K562 (cell line): ENCODE measurements at regions not wholly inside any gene's neighbourhood (a gene's known extent, or its start where the extent isn't known, plus 50 kb on each side); places are given as distances from the start of the nearest gene placed in this dataset.

ENCODE experiments used
- ATAC-seq: fragments of 200-7000 bp; cut with Tn5 transposase; 3 replicates; pipeline ENCODE4 v1.9.1; 2020; ENCODE audit warnings: moderate library complexity
- BruUV-seq: library from RNA; stranded (reverse); fragments of 400-500 nt; replicated peaks from 2 replicates; lab custom pipeline; 2021; lab: Mats Ljungman, UMichigan
- CTCF ChIA-PET: fragments of 300-600 bp; formaldehyde crosslinking; extraction: SDS; loops from one replicate; lab custom pipeline; 2021; ENCODE audit warnings: low intra/inter-chr PET ratio; lab: Yijun Ruan, JAX
- POLR2A ChIA-PET: fragments of 300-600, 350-650 bp; sonication (Branson Sonifier 250); formaldehyde crosslinking; extraction: SDS; loops from one replicate; lab custom pipeline; 2021; ENCODE audit warnings: antibody characterized with exemption, inconsistent platforms; lab: Yijun Ruan, JAX
- DNase-seq, 4 experiments: peaks; one replicate each; pipeline versions ENCODE4 v3.0.0 to v3.0.0-alpha.2; 2011 to 2018; ENCODE audit warnings: low spot score in 3 of 4, mixed read lengths in 3 of 4; ENCODE audit errors: extremely low read depth in 1 of 4
- FAIRE-seq: peaks from 2 replicates; lab custom pipeline; 2011; peaks lifted over from hg19 to GRCh38; lab: Jason Lieb, UNC
- H2AFZ ChIP-seq: 2 replicates; pipeline ENCODE4 v1.6.0; 2011; ENCODE audit warnings: low read depth, low read length, control low read depth, inconsistent platforms
- H3K27ac ChIP-seq: fragments of 200-600 bp; 3 replicates; pipeline ENCODE4 v1.8.0; 2011; ENCODE audit warnings: low read depth, mild to moderate bottlenecking, control low read depth, inconsistent platforms, low read length, moderate library complexity, mixed read lengths; ENCODE audit errors: extremely low read depth
- H3K27me3 ChIP-seq, 2 experiments: fragments of 300-600 bp in 1 of 2; 2 replicates in 1 of 2; 3 replicates in 1 of 2; pipeline versions ENCODE4 v1.6.0 to v1.8.0; 2011; ENCODE audit warnings: inconsistent platforms in 2 of 2, low read length in 2 of 2, mild to moderate bottlenecking in 1 of 2, mixed read lengths in 1 of 2, moderate library complexity in 1 of 2; ENCODE audit not compliant: control insufficient read depth in 2 of 2, insufficient read depth in 2 of 2
- H3K36me3 ChIP-seq: fragments of 300-600 bp; 3 replicates; pipeline ENCODE4 v1.8.0; 2011; ENCODE audit warnings: mild to moderate bottlenecking, low read length, inconsistent platforms; ENCODE audit not compliant: control insufficient read depth, insufficient read depth
- H3K4me1 ChIP-seq, 2 experiments: fragments of 200-600 bp in 1 of 2; replicated peaks in 1 of 2; 2 replicates in 1 of 2; 3 replicates in 1 of 2; pipeline versions ENCODE4 v1.5.1 to v1.8.0; 2011; ENCODE audit warnings: inconsistent platforms in 2 of 2, low read length in 2 of 2, mild to moderate bottlenecking in 1 of 2, mixed read lengths in 1 of 2, moderate library complexity in 1 of 2; ENCODE audit not compliant: control insufficient read depth in 2 of 2, insufficient read depth in 2 of 2
- H3K4me2 ChIP-seq: 2 replicates; pipeline ENCODE4 v1.6.1; 2011; ENCODE audit warnings: low read length, control low read depth, inconsistent platforms, mixed read lengths; ENCODE audit not compliant: insufficient read depth
- H3K4me3 ChIP-seq: fragments of 200-600 bp; sonication (generic), shearing (Covaris generic); 2 replicates; pipeline ENCODE4 v1.5.1; 2016; ENCODE audit warnings: control low read depth, inconsistent platforms
- H3K79me2 ChIP-seq: fragments of 200-600 bp; 3 replicates; pipeline ENCODE4 v1.8.0; 2011; ENCODE audit warnings: low read length, inconsistent platforms; ENCODE audit not compliant: control insufficient read depth, insufficient read depth
- H3K9ac ChIP-seq, 2 experiments: 2 replicates each; pipeline versions ENCODE4 v1.6.0 to v1.6.1; 2011; ENCODE audit warnings: low read depth in 2 of 2, low read length in 2 of 2, control low read depth in 1 of 2, inconsistent platforms in 1 of 2, mild to moderate bottlenecking in 1 of 2, mixed read lengths in 1 of 2; ENCODE audit not compliant: insufficient read depth in 1 of 2
- H3K9me1 ChIP-seq: one replicate; pipeline ENCODE4 v1.6.0; 2011; ENCODE audit warnings: inconsistent platforms, mild to moderate bottlenecking, low read length, moderate library complexity; ENCODE audit not compliant: control insufficient read depth, insufficient read depth
- H3K9me3 ChIP-seq: replicated peaks from 2 replicates; pipeline ENCODE4 v1.5.1; 2011; ENCODE audit warnings: low read depth, low read length, inconsistent platforms; ENCODE audit not compliant: control insufficient read depth, insufficient read depth
- H4K20me1 ChIP-seq: replicated peaks from 2 replicates; pipeline ENCODE4 v1.6.1; 2011; ENCODE audit warnings: low read length, inconsistent platforms, mixed read lengths; ENCODE audit not compliant: control insufficient read depth, insufficient read depth
- BRD9 ChIP-seq: fragments of 450-650 bp; IDR thresholded peaks from 2 replicates; pipeline ENCODE4 v1.6.1; 2018; ENCODE audit warnings: low read depth; ENCODE audit not compliant: partially characterized antibody
- CBX3 ChIP-seq, 2 experiments: IDR thresholded peaks; 1 replicate in 1 of 2; 2 replicates in 1 of 2; pipeline ENCODE4 v1.6.1; 2012; ENCODE audit warnings: inconsistent platforms in 2 of 2, low read length in 2 of 2, borderline replicate concordance in 1 of 2, control low read depth in 1 of 2
- CCNT2 ChIP-seq: IDR thresholded peaks from 2 replicates; pipeline ENCODE4 v1.6.1; 2011; ENCODE audit warnings: borderline replicate concordance, low read depth, mild to moderate bottlenecking, moderate library complexity, mixed read lengths, low read length; ENCODE audit not compliant: insufficient read length; ENCODE audit errors: extremely low read depth
- MECOM ChIP-seq: fragments of 250-450 bp; sonication (Bioruptor Pico); IDR thresholded peaks from 2 replicates; pipeline ENCODE4 v1.8.0; 2022; ENCODE audit warnings: inconsistent platforms
- MYBL2 ChIP-seq, 2 experiments: fragments of 450-650 bp in 1 of 2; sonication (generic) in 1 of 2; formaldehyde crosslinking in 1 of 2; IDR thresholded peaks; 2 replicates each; pipeline versions ENCODE4 v1.6.1 to v1.8.1; 2017 to 2022; ENCODE audit warnings: borderline replicate concordance in 1 of 2, inconsistent platforms in 1 of 2, low read depth in 1 of 2, mild to moderate bottlenecking in 1 of 2, missing genetic modification reagents in 1 of 2, moderate library complexity in 1 of 2
- NBN ChIP-seq: fragments of 450-650 bp; IDR thresholded peaks from 2 replicates; pipeline ENCODE4 v1.6.1; 2016; ENCODE audit warnings: low read depth, mild to moderate bottlenecking
- NFE2 ChIP-seq: IDR thresholded peaks from 2 replicates; pipeline ENCODE4 v1.6.1; 2014; ENCODE audit warnings: antibody characterized with exemption, low read depth
- PHB ChIP-seq: fragments of 250-450 bp; sonication (Bioruptor Pico); IDR thresholded peaks from 2 replicates; pipeline ENCODE4 v1.5.0; 2021
- POLR2B ChIP-seq: fragments of 450-650 bp; IDR thresholded peaks from 2 replicates; pipeline ENCODE4 v1.6.1; 2018; ENCODE audit warnings: low read depth; ENCODE audit not compliant: partially characterized antibody
- SMC3 ChIP-seq: conservative IDR thresholded peaks from 2 replicates; pipeline ENCODE4 v1.6.1; 2011; ENCODE audit warnings: low read depth, low read length, improper control_type of control experiment; ENCODE audit not compliant: insufficient read depth
- U2AF1 ChIP-seq: fragments of 200-400 bp; formaldehyde crosslinking; optimal IDR thresholded peaks from 2 replicates; pipeline ENCODE3; 2017; ENCODE audit warnings: mild to moderate bottlenecking, low read depth, low read length, moderate library complexity
- ZNF830 ChIP-seq: fragments of 250-450 bp; sonication (Bioruptor Pico); IDR thresholded peaks from 2 replicates; pipeline ENCODE4 v1.5.0; 2021; ENCODE audit warnings: mild to moderate bottlenecking
- WGBS: fragments of 100-300 bp; shearing (Covaris generic); methylation state at CpG from one replicate; pipeline ENCODE4 v1.1.6; 2016; ENCODE audit warnings: low coverage, mixed read lengths; ENCODE audit not compliant: insufficient coverage; ENCODE audit errors: missing lambda C conversion rate; 5-methylcytosine and 5-hydroxymethylcytosine counted together
- in situ Hi-C: fragments of 300-500 bp; cut with MboI; formaldehyde crosslinking; loops from 4 replicates; pipeline ENCODE4 v1.15.0; 2018; ENCODE audit warnings: inconsistent platforms, mixed read lengths
- intact Hi-C: fragments of 100-400 bp; cut with micrococcal nuclease; formaldehyde crosslinking; loops from 2 replicates; pipeline ENCODE4 v1.14.2; 2022
- TF ChIP-seq, protein P1 (sequence below): fragments of 450-650 bp; IDR thresholded peaks from 2 replicates; pipeline ENCODE4 v1.6.1; 2016; ENCODE audit warnings: borderline replicate concordance

DNA sequence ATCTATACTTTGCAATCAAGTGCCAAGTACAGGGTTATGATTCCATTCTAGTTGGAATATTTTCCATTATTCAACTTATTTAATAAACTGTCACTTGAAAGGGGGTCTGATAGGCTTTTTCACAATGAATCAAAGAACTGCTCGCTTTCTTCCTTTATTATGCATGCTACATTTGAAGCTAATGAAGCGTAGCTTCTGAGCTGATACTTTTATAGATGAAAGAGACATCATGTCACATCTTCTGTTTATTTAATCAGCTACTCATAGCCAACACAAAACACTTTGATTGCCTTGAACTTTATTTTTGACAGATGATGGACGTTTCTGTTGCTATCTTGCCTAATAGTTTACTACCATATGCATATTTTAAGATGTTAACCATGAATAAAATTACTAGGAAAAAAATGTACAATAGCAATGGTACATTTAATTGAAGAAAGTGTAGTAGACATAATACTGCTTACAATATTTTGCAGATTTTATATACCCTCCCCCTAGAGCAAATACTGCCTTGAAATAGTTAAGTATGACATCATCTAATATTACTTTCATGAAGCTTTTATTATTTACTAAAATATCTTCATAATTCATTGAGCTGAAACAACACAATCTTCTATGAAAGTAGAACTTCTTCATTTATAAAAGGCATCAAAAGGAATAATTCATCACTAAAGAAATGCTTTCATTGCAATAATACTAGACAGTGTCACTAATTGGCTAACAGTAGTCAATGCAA lies 529.3 kb upstream of the TYRP1 start:
- H3K36me3 ChIP-seq = no peaks in the 10 kb centered on the region
- no peak overlapping the region for H3K4me3 ChIP-seq
- no peaks in the 10 kb centered on the region for H3K9me1 ChIP-seq
- DNase-seq = no peak
- 0% methylated on average over 3 of the region's 3 CpGs for WGBS
- no peak for TF ChIP-seq NFE2
- TF ChIP-seq ZNF830 = no peak
- TF ChIP-seq MYBL2 (IDR thresholded peaks at IDR 0.05; ENCODE audit: low read depth) = no peak
- TF ChIP-seq MYBL2 (CRISPR knock-in tag; IDR thresholded peaks at IDR 0.05; ENCODE audit: borderline replicate concordance) = no peak
- no peak for TF ChIP-seq SMC3
- no peak for TF ChIP-seq NBN
- no peak for TF ChIP-seq BRD9
- TF ChIP-seq PHB (CRISPR knock-in tag) = no peak
- no peak for TF ChIP-seq POLR2B
- TF ChIP-seq, protein P1, sequence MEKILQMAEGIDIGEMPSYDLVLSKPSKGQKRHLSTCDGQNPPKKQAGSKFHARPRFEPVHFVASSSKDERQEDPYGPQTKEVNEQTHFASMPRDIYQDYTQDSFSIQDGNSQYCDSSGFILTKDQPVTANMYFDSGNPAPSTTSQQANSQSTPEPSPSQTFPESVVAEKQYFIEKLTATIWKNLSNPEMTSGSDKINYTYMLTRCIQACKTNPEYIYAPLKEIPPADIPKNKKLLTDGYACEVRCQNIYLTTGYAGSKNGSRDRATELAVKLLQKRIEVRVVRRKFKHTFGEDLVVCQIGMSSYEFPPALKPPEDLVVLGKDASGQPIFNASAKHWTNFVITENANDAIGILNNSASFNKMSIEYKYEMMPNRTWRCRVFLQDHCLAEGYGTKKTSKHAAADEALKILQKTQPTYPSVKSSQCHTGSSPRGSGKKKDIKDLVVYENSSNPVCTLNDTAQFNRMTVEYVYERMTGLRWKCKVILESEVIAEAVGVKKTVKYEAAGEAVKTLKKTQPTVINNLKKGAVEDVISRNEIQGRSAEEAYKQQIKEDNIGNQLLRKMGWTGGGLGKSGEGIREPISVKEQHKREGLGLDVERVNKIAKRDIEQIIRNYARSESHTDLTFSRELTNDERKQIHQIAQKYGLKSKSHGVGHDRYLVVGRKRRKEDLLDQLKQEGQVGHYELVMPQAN = no peak
- TF ChIP-seq CCNT2 = no peak
- TF ChIP-seq U2AF1 = no peak
- no peak for TF ChIP-seq MECOM (CRISPR knock-in tag)
- TF ChIP-seq CBX3 (IDR thresholded peaks at IDR 0.05; ENCODE audit: borderline replicate concordance in 1 of 2, low read length in 2 of 2) = no peak
- TF ChIP-seq, all 486 proteins: peak for 0
- Histone ChIP-seq H2AFZ (no peak overlapping the region), H3K4me1 (no peaks in the 10 kb centered on the region), H3K79me2 (no peaks in the 10 kb centered on the region), H3K9me3 (no peaks in the 10 kb centered on the region), H3K27ac (no peak overlapping the region), H3K4me2 (no peak overlapping the region), H3K9ac (no peak overlapping the region), H4K20me1 (no peaks in the 10 kb centered on the region), H3K27me3 (no peaks in the 10 kb centered on the region)
- BruUV-seq = no TSS peak
- POLR2A ChIA-PET = no interaction called here
- no peak for FAIRE-seq
- ATAC-seq = no peak
- intact Hi-C loops = no loop called here
- CTCF ChIA-PET = no interaction called here
- in situ Hi-C loops = no loop called here
